ENCODE measurements at regions not wholly inside any gene's neighbourhood (a gene's known extent, or its start where the extent isn't known, plus 50 kb on each side); places are given as distances from the start of the nearest gene placed in this dataset.

- DNase-seq = peak; percentile 49
Measured at GRCh38 chr12:124669271-124669721, 101.9 kb upstream of the NCOR2 start.

GRCh38 chr12:124668602-124669001, 101.2 kb upstream of the NCOR2 start:
- DNase-seq = no peak

- no peak for DNase-seq
Measured at GRCh38 chr12:124667506-124668326, 100.3 kb upstream of the NCOR2 start.

GRCh38 chr12:124666722-124667259, 99.4 kb upstream of the NCOR2 start:
- no peak for DNase-seq

GRCh38 chr12:124665511-124665910, 98.1 kb upstream of the NCOR2 start:
- DNase-seq = no peak

GRCh38 chr12:124664395-124665111, 97.1 kb upstream of the NCOR2 start:
- DNase-seq = no peak

- no peak for DNase-seq
Measured at GRCh38 chr12:124663771-124664366, 96.5 kb upstream of the NCOR2 start.

GRCh38 chr12:124663206-124663605, 95.8 kb upstream of the NCOR2 start:
- no peak for DNase-seq

- DNase-seq = peak; percentile 60
Measured at GRCh38 chr12:124661341-124661740, 93.9 kb upstream of the NCOR2 start.

- DNase-seq = no peak
Measured at GRCh38 chr12:124660851-124661250, 93.4 kb upstream of the NCOR2 start.

- no peak for DNase-seq
Measured at GRCh38 chr12:124658806-124659402, 91.5 kb upstream of the NCOR2 start.

- no peak for DNase-seq
Measured at GRCh38 chr12:124658302-124658701, 90.9 kb upstream of the NCOR2 start.

- DNase-seq = no peak
Measured at GRCh38 chr12:124656947-124657434, 89.6 kb upstream of the NCOR2 start.

GRCh38 chr12:124655698-124656516, 88.5 kb upstream of the NCOR2 start:
- DNase-seq = peak; percentile 91

- no peak for DNase-seq
Measured at GRCh38 chr12:124655048-124655697, 87.8 kb upstream of the NCOR2 start.

GRCh38 chr12:124654666-124655047, 87.2 kb upstream of the NCOR2 start:
- DNase-seq = no peak

GRCh38 chr12:124653169-124653931, 85.9 kb upstream of the NCOR2 start:
- no peak for DNase-seq

GRCh38 chr12:124652661-124653060, 85.2 kb upstream of the NCOR2 start:
- DNase-seq = no peak

- no peak for DNase-seq
Measured at GRCh38 chr12:124651516-124652273, 84.3 kb upstream of the NCOR2 start.

GRCh38 chr12:124650912-124651311, 83.5 kb upstream of the NCOR2 start:
- DNase-seq = no peak
